KOPT-K1 (cell line): ENCODE measurements at regions not wholly inside any gene's neighbourhood (a gene's known extent, or its start where the extent isn't known, plus 50 kb on each side); places are given as distances from the start of the nearest gene placed in this dataset.

ENCODE experiments used
- H3K27ac ChIP-seq: fragments of 200-600 bp; sonication (generic); 2 replicates; pipeline ENCODE4 v1.5.1; 2016; ENCODE audit warnings: antibody characterized with exemption, mild to moderate bottlenecking, low read depth, low read length; ENCODE audit not compliant: poor library complexity, severe bottlenecking
- H3K36me3 ChIP-seq: fragments of 200-600 bp; sonication (generic); 2 replicates; pipeline ENCODE4 v1.5.1; 2017; ENCODE audit warnings: antibody characterized with exemption, mild to moderate bottlenecking, low read length, moderate library complexity; ENCODE audit not compliant: insufficient read depth
- H3K9me3 ChIP-seq: fragments of 200-600 bp; sonication (generic); 2 replicates; pipeline ENCODE4 v1.5.1; 2017; ENCODE audit warnings: antibody characterized with exemption, low read length, mild to moderate bottlenecking; ENCODE audit not compliant: insufficient read depth, poor library complexity, severe bottlenecking

DNA sequence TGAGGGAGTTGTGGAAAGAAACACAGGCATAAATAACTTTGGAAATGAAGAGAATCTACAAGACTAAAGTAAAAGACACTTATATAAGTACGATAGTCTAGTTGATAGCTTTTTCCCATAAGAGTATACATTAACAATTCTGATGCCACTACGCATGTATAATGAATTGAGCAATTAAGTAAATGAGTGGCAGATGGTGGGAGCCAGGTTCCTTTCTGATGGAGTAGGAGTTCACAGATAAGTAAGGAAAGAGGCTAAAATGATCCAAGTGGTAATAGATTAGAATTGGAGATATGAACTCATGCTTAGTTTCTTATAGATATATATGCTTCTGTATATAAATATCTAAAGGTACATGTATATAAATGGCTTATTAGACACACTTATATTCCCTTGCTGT, 368.3 kb downstream of the FAM181B start:
- Histone ChIP-seq H3K36me3 (no peaks in the 10 kb centered on the region), H3K27ac (no peak overlapping the region), H3K9me3 (no peaks in the 10 kb centered on the region)

DNA sequence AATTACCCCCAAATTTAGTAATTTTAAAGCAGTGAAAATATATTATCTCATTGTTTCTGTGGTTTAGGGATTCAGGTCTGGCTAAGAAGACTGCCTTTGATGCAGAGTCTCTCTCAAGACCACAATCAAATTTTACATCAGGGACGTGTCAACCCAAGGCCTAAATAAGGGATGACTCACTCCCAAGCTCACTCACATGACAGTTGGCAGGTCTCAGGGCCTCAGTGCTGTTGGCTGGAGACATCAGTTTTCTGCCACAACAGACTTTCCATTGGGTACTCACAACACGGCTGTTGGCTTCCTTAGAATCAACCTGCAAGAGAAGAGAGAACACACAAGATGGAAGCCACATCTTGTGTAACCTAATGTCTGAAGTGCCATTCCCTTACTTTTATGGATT, 377.3 kb downstream of the FAM181B start:
- Histone ChIP-seq H3K9me3 (no peaks in the 10 kb centered on the region), H3K36me3 (no peaks in the 10 kb centered on the region), H3K27ac (no peak overlapping the region)

DNA sequence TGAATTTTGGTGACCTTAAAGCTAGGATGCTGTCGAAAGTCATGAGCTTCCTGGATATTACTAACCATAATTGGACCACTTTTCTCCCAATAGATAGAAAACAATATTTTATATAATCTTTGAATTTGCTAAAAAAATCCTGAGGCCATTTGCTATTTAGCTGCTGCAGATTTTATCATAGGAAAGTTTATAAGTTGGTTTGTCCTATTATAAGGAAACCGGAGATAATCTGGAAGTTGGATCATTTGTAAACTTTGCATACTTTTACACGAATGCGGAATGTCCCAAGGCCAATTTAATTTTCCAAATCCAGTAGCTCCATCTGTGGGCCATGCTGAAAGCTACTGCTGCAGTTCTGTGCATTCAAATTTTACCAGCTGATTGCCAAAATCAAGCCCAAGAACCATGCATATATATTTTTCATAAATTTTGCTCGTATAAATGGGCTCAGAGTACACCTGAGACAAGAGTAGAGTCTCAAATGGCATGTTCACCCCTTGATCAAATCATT, 378.3 kb downstream of the FAM181B start:
- H3K27ac ChIP-seq: no peak overlapping the region
- no peaks in the 10 kb centered on the region for H3K9me3 ChIP-seq
- H3K36me3 ChIP-seq: no peaks in the 10 kb centered on the region

DNA sequence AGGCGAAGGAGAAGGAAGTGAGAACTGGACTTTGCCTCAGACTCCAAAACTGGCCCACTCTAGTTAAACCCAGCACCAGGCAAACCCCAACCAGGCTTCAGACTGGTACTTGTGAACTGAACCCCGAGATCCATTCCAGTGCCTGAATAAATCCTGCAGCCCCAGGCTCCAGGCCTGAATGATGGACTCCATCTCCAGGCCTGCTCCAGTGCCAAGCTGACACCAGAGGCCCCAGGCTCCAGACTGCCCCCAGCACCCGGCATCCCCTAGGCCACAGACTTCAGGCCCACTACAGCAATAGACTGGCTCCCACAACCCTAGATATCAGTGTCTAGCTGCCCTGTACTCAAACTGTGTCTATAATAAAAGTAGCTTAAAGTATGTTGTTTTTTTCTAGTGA, 406.8 kb downstream of the FAM181B start:
- Histone ChIP-seq H3K9me3 (no peaks in the 10 kb centered on the region), H3K27ac (no peak overlapping the region), H3K36me3 (no peaks in the 10 kb centered on the region)

DNA sequence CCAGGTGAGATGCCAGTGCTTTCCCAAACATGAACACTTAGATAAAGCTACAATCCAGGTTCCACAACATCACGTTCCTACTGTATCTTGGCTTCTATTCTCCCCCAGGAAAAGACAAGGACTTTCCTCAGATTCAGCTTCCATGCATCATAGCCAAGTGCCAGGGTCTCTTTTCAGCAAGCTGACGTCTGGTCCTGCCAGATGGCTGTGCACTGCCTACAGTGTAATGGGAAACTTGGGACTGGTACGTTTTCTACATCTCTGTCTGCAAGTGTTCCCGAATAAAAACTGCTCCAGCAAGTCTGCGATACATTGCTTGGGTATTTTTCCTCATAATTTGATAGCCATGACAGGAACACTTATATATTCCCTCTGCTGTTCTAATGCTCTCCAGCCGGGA, 412.5 kb downstream of the FAM181B start:
- H3K9me3 ChIP-seq: no peaks in the 10 kb centered on the region
- no peaks in the 10 kb centered on the region for H3K36me3 ChIP-seq
- no peak overlapping the region for H3K27ac ChIP-seq

DNA sequence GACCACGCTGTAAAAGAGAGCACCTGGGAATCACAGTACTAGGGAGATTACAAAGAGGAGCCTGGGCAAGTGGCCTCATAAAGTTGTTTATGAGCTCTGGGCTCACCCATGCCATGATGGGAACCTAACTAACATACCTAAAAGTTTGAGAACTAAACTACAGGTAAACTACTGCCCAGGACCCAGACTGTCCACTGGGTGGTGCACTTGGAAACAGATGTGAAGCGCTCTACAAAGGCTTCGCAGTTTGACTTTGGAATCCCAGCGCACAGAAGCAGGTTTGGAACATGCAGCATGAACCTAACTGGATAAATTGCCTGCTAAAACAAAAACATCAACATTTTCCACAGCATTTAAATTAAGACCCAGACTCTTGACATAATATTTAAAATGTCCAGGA, 418.6 kb downstream of the FAM181B start:
- Histone ChIP-seq H3K27ac (no peak overlapping the region), H3K9me3 (no peaks in the 10 kb centered on the region)

DNA sequence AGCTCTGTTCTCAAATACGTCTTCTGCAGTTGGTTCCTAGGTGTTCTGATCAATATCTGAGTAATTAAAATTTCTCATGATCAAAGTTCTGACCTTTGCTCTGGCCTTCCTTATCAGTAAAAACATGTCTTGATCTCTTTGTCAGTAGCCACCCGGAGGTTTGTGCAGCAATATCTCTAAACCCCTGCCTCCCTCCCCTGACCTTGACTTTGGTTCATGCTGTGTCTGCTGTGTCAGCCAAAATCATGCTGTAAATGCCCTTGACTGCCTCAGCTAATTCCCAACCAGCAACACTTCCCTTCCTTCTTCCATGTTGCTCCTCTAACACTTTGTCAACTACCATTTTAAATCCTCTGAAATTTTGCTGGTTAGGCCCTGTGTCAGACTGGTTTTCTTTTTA, 424.7 kb downstream of the FAM181B start:
- no peak overlapping the region for H3K27ac ChIP-seq
- H3K9me3 ChIP-seq: no peaks in the 10 kb centered on the region
- no peaks in the 10 kb centered on the region for H3K36me3 ChIP-seq

More for the DNA sequence above, 418.6 kb downstream of the FAM181B start:
- no peaks in the 10 kb centered on the region for H3K36me3 ChIP-seq

DNA sequence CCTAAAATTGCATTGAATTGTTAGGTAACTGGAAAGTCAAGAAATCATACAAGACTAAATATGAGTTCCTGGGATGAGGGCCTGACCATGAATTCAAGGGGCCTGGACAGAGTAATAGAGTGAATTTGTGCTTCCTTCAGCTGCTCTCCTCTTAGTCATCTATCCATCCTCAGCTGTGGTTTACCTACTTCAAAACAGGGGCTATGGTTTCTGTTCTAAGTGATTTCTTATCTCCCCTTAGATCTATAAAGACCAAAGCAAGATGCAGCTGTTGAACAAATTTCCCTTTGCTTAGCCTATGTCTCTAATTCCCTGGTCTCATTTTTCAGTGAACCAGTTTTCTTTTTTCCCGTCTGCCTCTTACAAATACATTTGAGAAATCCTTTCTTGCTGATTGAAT, 428.5 kb downstream of the FAM181B start:
- H3K36me3 ChIP-seq: no peaks in the 10 kb centered on the region
- no peaks in the 10 kb centered on the region for H3K9me3 ChIP-seq
- no peak overlapping the region for H3K27ac ChIP-seq

DNA sequence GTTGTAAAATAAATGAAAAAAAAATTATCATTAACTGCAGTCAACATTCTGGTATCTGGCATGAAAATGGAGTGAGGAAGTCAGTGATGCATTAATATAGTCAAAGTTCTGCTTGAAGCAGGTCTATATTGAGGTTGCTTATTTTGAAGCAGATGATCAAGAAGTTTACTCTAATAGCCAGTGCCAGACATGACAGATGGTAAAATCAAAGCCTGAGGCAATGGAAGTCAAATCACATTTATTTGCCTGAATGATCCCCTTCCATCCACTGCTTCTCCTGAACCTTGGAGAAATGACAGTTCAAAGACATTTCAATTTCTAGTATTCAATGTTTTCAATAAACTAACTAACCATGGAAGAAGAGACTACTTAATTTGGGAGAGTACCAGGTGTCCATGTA, 430.0 kb downstream of the FAM181B start:
- no peak overlapping the region for H3K27ac ChIP-seq
- no peaks in the 10 kb centered on the region for H3K9me3 ChIP-seq
- H3K36me3 ChIP-seq: no peaks in the 10 kb centered on the region

DNA sequence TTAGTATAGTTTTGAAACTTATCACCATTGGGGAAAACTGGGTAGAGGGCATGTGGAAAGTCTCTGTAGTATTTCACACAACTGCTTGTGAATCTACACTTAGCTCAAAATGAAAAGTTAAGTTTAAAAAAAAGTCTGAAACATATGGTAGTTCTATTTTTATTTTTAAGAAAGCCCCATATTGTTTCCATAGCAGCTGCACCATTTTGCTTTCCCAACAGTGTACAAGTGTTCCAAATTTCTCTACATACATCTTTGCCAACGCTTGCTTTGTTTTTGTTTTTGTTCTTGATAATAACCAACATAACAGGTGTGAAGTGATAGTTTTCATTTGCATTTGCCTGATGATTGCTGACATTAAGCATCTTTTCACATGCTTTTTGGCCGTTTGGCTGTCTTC, 445.2 kb downstream of the FAM181B start:
- Histone ChIP-seq H3K9me3 (no peaks in the 10 kb centered on the region), H3K27ac (no peak overlapping the region), H3K36me3 (no peaks in the 10 kb centered on the region)

DNA sequence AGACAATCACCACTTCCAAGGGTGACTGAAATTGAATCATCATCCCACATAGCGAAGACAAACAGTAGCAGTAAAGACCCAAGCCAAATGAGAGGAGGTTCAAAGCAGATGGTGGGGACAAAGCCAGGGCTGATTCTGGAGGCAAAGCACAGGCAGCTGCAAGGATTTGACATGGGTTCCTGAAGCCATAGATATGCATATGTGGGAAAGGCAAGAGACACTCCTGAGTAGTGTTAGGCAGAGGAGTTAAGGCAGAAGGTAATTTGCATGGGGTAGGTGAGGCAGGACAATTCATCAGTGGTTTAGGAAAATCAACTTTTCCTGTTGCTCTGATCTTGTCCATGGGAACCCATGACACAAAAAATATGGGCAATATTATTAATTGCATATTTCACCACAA, 462.8 kb downstream of the FAM181B start:
- no peaks in the 10 kb centered on the region for H3K9me3 ChIP-seq

DNA sequence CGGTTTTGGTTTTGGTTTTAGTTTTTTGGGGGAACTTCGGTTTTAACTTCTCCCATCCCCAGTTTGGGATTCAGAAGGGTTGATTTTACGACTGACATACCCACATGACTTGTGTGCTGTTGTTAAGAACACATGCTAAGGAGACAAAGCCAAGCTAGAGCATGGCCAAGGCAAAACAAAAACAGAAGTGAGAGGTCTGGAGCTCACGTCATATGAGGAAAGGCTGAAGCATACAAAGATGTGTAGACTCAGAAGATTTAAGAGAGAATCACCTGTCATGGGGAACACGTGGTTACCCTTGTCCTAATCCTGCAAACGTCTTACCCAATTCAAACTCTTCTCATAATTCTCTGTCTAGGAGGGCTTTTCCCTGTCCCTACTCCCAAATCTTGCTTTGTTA, 465.0 kb downstream of the FAM181B start:
- Histone ChIP-seq H3K9me3 (no peaks in the 10 kb centered on the region), H3K27ac (no peak overlapping the region), H3K36me3 (no peaks in the 10 kb centered on the region)

More for the DNA sequence above, 462.8 kb downstream of the FAM181B start:
- Histone ChIP-seq H3K36me3 (no peaks in the 10 kb centered on the region), H3K27ac (no peak overlapping the region)

DNA sequence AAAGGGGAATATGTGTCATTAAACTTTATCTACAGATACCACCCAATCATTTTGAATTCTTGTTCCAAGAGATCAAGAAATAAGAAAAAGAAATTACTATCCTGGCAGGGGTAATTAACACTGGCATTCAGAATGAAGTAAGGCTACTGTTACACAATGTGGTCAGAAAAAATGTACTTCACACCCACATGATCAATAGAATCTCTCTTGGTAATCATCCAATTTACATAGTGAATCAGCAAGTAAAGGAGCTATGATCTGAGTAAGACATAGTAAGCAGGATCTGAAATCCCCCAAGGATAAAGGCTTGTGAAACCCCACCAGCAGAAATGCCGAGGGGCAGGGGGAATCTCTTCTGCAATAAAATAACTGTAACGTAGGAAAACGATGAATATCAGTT, 466.5 kb downstream of the FAM181B start:
- no peaks in the 10 kb centered on the region for H3K36me3 ChIP-seq
- H3K27ac ChIP-seq: no peak overlapping the region
- no peaks in the 10 kb centered on the region for H3K9me3 ChIP-seq

DNA sequence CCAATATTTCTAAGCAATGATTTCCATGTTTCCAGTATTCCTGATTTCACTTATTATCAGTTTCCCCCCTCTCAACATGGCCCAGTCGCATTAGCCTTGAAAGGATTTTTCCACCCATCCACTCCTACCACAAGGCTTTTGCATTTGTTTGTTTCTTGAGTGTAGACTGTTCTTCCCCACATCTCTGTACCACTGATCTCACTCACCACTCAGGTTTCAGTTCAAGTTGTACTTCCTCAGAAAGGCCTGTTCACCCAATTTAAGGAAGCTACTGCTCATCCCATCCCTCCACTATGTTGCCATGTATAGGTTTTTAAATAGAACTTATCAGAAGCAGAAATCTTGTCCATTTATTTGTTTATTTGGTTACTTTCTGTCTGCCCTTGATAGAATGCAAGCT, 472.3 kb downstream of the FAM181B start:
- Histone ChIP-seq H3K27ac (no peak overlapping the region), H3K9me3 (no peaks in the 10 kb centered on the region), H3K36me3 (no peaks in the 10 kb centered on the region)

DNA sequence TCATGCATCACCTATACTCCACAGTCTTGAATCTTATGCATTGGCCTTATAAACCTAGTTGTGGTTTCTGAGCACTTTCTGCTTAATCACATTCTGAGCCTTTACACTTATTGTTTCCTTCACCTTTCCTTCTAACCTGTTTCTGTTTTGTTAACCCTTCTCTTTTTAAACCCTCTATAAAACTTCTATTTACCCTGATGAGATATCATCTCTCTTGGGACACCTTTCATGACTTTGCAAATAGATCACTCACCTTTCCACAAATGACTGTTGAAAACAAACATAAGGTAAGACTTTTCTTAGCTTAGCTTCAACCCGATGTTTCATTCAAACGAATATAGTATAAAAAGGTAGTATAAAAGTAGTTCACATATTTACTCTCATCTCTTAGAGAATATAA, 483.6 kb downstream of the FAM181B start:
- Histone ChIP-seq H3K36me3 (no peaks in the 10 kb centered on the region), H3K27ac (no peak overlapping the region), H3K9me3 (no peaks in the 10 kb centered on the region)

DNA sequence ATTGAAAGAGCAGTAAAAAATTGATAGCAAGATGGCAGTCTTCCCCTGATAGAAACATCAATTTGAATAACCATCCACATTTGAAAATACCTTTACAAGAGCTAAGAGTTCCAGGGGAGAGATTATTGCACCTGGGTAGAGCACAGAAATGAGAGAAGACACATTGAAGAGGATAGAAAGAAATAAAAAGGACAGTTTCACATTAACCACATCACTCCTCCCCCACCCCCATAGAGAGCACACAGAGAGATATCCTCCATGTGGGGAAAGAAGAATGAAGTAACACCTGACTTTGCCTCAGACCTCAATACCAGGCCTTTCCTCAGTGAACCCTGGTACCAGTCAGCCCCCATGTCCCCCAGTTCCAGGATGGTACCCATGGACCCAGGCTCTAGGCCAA, 486.7 kb downstream of the FAM181B start:
- Histone ChIP-seq H3K27ac (no peak overlapping the region), H3K9me3 (no peaks in the 10 kb centered on the region), H3K36me3 (no peaks in the 10 kb centered on the region)

DNA sequence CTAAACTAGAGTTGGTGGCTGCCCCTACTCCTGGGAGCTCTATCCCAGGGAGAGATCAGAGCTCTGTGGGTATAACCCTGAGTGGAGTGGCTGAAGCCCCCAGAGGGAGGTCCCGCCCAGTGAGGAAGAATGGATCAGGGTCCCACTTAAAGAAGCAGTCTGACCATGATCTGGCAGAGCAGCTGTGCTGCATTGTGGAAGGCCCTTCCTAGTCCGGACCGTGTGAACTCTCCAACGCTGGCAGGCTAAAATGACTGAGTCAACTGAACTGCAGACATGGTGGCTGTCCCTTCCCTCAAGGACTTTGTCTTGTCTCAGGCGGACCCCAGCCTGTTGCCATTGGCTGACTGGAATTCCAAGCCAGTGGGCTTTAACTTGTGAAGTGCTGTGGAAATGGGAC, 494.2 kb downstream of the FAM181B start:
- H3K36me3 ChIP-seq: no peaks in the 10 kb centered on the region

More for the DNA sequence above, 494.2 kb downstream of the FAM181B start:
- Histone ChIP-seq H3K27ac (no peak overlapping the region), H3K9me3 (no peaks in the 10 kb centered on the region)
